HEK293T (cell line): ENCODE measurements at regions not wholly inside any gene's neighbourhood (a gene's known extent, or its start where the extent isn't known, plus 50 kb on each side); places are given as distances from the start of the nearest gene placed in this dataset.

Experiments
- ARNT ChIP-seq: fragments of 450-650 bp; IDR thresholded peaks from 2 replicates; pipeline ENCODE4 v1.6.1; 2017; ENCODE audit warnings: mild to moderate bottlenecking
- BHLHE40 ChIP-seq: fragments of 450-650 bp; IDR thresholded peaks from 2 replicates; pipeline ENCODE4 v1.6.1; 2016; ENCODE audit warnings: mild to moderate bottlenecking, moderate library complexity, borderline replicate concordance
- CTBP1 ChIP-seq: fragments of 450-650 bp; IDR thresholded peaks from 2 replicates; pipeline ENCODE4 v1.6.1; 2016; ENCODE audit warnings: borderline replicate concordance
- ELF4 ChIP-seq: fragments of 450-650 bp; IDR thresholded peaks from 2 replicates; pipeline ENCODE4 v1.6.1; 2017; ENCODE audit warnings: antibody characterized with exemption
- FOXA1 ChIP-seq: fragments of 450-650 bp; IDR thresholded peaks from 2 replicates; pipeline ENCODE4 v1.6.1; 2016; ENCODE audit warnings: mild to moderate bottlenecking
- FOXK2 ChIP-seq: fragments of 450-650 bp; IDR thresholded peaks from 2 replicates; pipeline ENCODE4 v1.6.1; 2016; ENCODE audit warnings: mild to moderate bottlenecking
- L3MBTL2 ChIP-seq: fragments of 450-650 bp; conservative IDR thresholded peaks from 2 replicates; pipeline ENCODE4 v1.6.1; 2016; ENCODE audit warnings: mild to moderate bottlenecking
- PKNOX1 ChIP-seq: fragments of 450-650 bp; IDR thresholded peaks from 2 replicates; pipeline ENCODE4 v1.6.1; 2016
- SP1 ChIP-seq: fragments of 450-650 bp; IDR thresholded peaks from 2 replicates; pipeline ENCODE4 v1.6.1; 2017
- SUZ12 ChIP-seq: fragments of 450-650 bp; IDR thresholded peaks from 2 replicates; pipeline ENCODE4 v1.6.1; 2016; ENCODE audit warnings: mild to moderate bottlenecking
- TARDBP ChIP-seq: fragments of 450-650 bp; IDR thresholded peaks from 2 replicates; pipeline ENCODE4 v1.6.1; 2016
- ZNF384 ChIP-seq: fragments of 450-650 bp; IDR thresholded peaks from 2 replicates; pipeline ENCODE4 v1.6.1; 2016

DNA sequence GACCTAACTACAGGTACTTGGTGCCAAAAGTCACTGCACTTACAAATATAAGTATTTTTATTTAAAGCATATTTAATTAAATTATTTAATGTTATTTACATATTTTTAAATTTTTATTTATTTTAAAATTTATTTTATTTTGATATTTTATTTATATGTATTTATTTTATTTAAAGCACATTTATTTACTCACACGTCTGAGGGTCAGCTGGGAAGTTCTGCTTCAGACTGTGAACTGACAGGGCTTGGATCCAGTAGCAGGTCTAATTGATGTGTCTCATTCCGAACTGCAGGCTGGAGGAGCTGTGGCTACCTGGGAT lies 392.5 kb downstream of the GBA3 start:
- no peak for TF ChIP-seq ARNT
- TF ChIP-seq FOXA1: no peak
- TF ChIP-seq L3MBTL2: no peak
- TF ChIP-seq FOXK2: no peak
- TF ChIP-seq SUZ12: no peak
- no peak for TF ChIP-seq PKNOX1
- no peak for TF ChIP-seq ZNF384
- no peak for TF ChIP-seq ELF4
- no peak for TF ChIP-seq BHLHE40
- no peak for TF ChIP-seq TARDBP
- no peak for TF ChIP-seq SP1
- no peak for TF ChIP-seq CTBP1
